GM13976 (cell line): ENCODE measurements at regions not wholly inside any gene's neighbourhood (a gene's known extent, or its start where the extent isn't known, plus 50 kb on each side); places are given as distances from the start of the nearest gene placed in this dataset.

Experiments used
- DNase-seq: peaks from one replicate; pipeline ENCODE4 v3.0.0; 2012; ENCODE audit warnings: low spot score
- CTCF ChIP-seq: IDR thresholded peaks from 2 replicates; pipeline ENCODE4 v1.5.1; 2012; ENCODE audit warnings: borderline replicate concordance, mild to moderate bottlenecking; ENCODE audit not compliant: insufficient read depth; ENCODE audit errors: extremely low read depth, missing control alignments, control extremely low read depth
- in situ Hi-C: fragments of 300-500 bp; cut with MboI; formaldehyde crosslinking; loops from one replicate; pipeline ENCODE4 v1.12.0; 2022; ENCODE audit warnings: low sequenced_read_pairs, mixed read lengths, inconsistent platforms; ENCODE audit not compliant: unreplicated experiment

DNA sequence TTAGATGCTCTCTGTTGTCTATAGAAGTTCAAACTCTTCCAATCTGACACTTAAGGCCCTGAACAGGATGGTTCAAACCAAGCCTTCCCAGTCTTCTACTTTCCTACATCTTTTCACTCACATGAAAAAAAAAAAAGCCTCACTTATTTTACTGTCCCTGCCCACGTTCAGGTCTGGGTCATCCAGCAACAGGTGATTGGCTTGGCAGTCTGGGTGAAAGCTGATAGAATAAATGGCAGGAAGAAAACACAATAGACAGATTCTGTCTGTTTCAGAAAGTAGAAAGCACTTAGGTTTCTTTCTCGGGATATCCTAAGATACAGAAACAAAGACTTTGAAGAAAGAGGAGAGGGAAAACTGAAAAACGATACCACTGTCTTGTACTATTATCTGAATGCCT, 61.8 kb upstream of the HSF2 start:
- in situ Hi-C loops: no loop called here
- no peak for TF ChIP-seq CTCF
- DNase-seq: no peak

DNA sequence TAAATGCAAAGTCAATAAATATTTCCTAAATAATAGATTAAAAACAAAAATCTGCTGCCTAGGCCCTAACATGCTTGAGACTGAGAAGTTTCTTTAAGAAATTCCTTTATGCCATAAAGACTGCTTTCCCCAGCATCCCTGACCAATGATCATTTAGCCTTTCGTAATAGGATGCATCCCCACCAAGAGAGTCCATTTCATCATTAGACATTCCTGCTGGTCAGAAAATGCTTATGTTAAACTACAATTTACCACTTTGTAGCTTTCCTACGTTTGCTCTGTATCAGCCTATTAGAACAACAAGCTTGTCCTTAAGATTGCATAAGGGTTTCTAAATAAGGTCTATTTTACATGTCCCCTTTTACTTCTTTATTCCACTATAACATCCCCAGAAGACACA, 59.8 kb upstream of the HSF2 start:
- in situ Hi-C loops: no loop called here
- no peak for DNase-seq
- no peak for TF ChIP-seq CTCF

DNA sequence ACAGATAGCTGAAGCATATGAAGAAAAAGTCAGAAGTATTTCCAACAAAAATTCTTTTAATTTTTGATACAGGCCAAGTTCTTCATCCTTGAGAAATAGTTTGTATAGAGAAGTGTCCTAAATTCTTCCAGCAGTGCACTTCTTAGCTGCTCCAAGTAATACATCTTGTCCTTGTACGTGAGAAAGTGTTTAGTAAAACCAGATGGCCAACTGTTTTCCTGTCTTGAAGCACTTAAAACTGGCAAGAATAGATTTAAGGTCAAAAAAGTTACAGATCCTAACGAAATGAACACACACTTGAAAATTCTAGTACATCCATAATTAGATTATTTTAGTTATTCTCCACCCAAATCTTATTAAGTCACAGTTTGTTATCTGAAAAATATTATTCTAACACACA, 52.2 kb upstream of the HSF2 start:
- no peak for DNase-seq
- TF ChIP-seq CTCF: no peak
- in situ Hi-C loops: no loop called here

DNA sequence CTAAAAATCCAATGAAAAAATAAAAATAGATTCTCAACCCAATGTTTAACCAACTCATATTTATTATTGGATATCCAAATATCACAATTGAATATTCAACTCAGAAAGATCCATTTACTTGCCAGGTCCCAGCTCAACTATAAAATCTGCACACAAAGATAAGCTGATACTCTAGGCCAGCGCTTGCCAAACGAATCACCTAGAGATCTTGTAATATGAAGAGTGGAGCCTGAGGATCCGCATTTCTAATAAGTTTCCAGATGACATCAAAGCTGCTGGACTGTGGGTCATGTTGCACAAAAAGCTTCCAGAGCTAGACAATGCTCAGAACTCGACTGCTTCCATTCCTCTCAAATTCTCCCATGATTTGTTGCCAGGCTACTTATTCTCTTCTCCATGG, 51.7 kb upstream of the HSF2 start:
- no peak for TF ChIP-seq CTCF
- in situ Hi-C loops: no loop called here
- no peak for DNase-seq
